OCI-LY1 (cell line): ENCODE measurements at regions not wholly inside any gene's neighbourhood (a gene's known extent, or its start where the extent isn't known, plus 50 kb on each side); places are given as distances from the start of the nearest gene placed in this dataset.

ENCODE experiments used
- H2AFZ ChIP-seq: fragments of 200-600 bp; sonication (generic), shearing (Covaris generic); 2 replicates; pipeline ENCODE4 v1.6.0; 2014; ENCODE audit warnings: antibody characterized with exemption, mild to moderate bottlenecking, low read length
- H3F3A ChIP-seq: fragments of 200-600 bp; sonication (generic), shearing (Covaris generic); 2 replicates; pipeline ENCODE4 v1.6.0; 2014; ENCODE audit warnings: mild to moderate bottlenecking, antibody characterized with exemption, low read length, moderate library complexity; ENCODE audit not compliant: insufficient read depth
- H3K27ac ChIP-seq: fragments of 200-600 bp; sonication (generic); 2 replicates; pipeline ENCODE4 v1.5.1; 2014; ENCODE audit warnings: low read length, mixed run types, mild to moderate bottlenecking, low read depth; ENCODE audit not compliant: poor library complexity, severe bottlenecking
- H3K27me3 ChIP-seq: fragments of 200-600 bp; sonication (generic); 2 replicates; pipeline ENCODE4 v1.6.0; 2014; ENCODE audit warnings: antibody characterized with exemption, mild to moderate bottlenecking, low read length, moderate library complexity; ENCODE audit not compliant: insufficient read depth
- H3K36me3 ChIP-seq: fragments of 200-600 bp; sonication (generic); 2 replicates; pipeline ENCODE4 v1.6.1; 2014; ENCODE audit warnings: mild to moderate bottlenecking, antibody characterized with exemption, low read length, moderate library complexity, mixed read lengths; ENCODE audit not compliant: insufficient read depth
- H3K4me1 ChIP-seq: fragments of 200-600 bp; sonication (generic); 2 replicates; pipeline ENCODE4 v1.5.1; 2014; ENCODE audit warnings: mild to moderate bottlenecking, low read length, moderate library complexity; ENCODE audit not compliant: insufficient read depth, severe bottlenecking
- H3K4me2 ChIP-seq: fragments of 200-600 bp; sonication (generic), shearing (Covaris generic); 2 replicates; pipeline ENCODE4 v1.6.1; 2014; ENCODE audit warnings: low read length
- H3K4me3 ChIP-seq: fragments of 200-600 bp; sonication (generic); 2 replicates; pipeline ENCODE4 v1.5.1; 2014; ENCODE audit warnings: low read length, low read depth, mild to moderate bottlenecking, mixed read lengths; ENCODE audit not compliant: poor library complexity, severe bottlenecking
- H3K79me2 ChIP-seq: fragments of 200-600 bp; shearing (Covaris generic); 2 replicates; pipeline ENCODE4 v1.6.1; 2016; ENCODE audit warnings: mixed run types, low read length, mixed read lengths; ENCODE audit not compliant: insufficient read depth
- H3K9ac ChIP-seq: fragments of 200-600 bp; sonication (generic), shearing (Covaris generic); 2 replicates; pipeline ENCODE4 v1.6.1; 2014; ENCODE audit warnings: mild to moderate bottlenecking, low read length, mixed read lengths
- H3K9me2 ChIP-seq: fragments of 200-600 bp; sonication (generic), shearing (Covaris generic); 2 replicates; pipeline ENCODE4 v1.6.1; 2014; ENCODE audit warnings: low read depth, mild to moderate bottlenecking, low read length, mixed read lengths
- H3K9me3 ChIP-seq: fragments of 200-600 bp; shearing (Covaris generic); 2 replicates; pipeline ENCODE4 v1.6.1; 2014; ENCODE audit warnings: low read length, mixed read lengths
- H4K20me1 ChIP-seq: fragments of 200-600 bp; sonication (generic), shearing (Covaris generic); 2 replicates; pipeline ENCODE4 v1.6.0; 2016; ENCODE audit warnings: mild to moderate bottlenecking, low read length; ENCODE audit not compliant: insufficient read depth
- CTCF ChIP-seq: fragments of 200-600 bp; sonication (generic), shearing (Covaris generic); IDR thresholded peaks from 2 replicates; pipeline ENCODE4 v1.5.1; 2017; ENCODE audit warnings: mild to moderate bottlenecking, antibody characterized with exemption, low read length, moderate library complexity, mixed read lengths
- EZH2 ChIP-seq: fragments of 200-600 bp; sonication (generic), shearing (Covaris generic); IDR thresholded peaks from 2 replicates; pipeline ENCODE4 v1.8.0; 2017; ENCODE audit warnings: borderline replicate concordance, mixed run types, mild to moderate bottlenecking, antibody characterized with exemption, low read length, moderate library complexity, mixed read lengths

DNA sequence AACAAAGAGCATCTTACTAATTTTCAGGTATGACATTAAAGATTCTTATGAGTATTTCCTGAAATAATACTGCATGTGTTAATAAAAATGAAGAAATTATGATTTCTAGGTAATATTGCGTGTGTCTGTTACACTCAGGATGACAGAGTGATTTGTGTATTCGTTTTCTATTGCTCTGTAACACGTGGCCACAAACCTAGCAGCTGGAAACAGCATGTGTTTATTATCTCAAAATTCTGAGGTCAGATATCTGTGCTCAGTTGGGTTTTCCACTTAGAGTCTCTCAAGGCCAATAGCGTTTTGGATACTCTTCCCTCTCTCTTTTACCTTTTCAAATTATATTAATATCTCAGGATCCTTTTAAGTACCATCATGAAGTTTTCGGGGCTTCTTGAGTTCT, 667.9 kb upstream of the CDH7 start:
- TF ChIP-seq CTCF, result no peak
- no peaks in the 10 kb centered on the region for H3F3A ChIP-seq
- H3K9me3 ChIP-seq, result no peaks in the 10 kb centered on the region
- no peaks in the 10 kb centered on the region for H3K79me2 ChIP-seq
- H3K36me3 ChIP-seq, result no peaks in the 10 kb centered on the region
- H2AFZ ChIP-seq, result no peak overlapping the region
- no peak overlapping the region for H3K4me3 ChIP-seq
- no peak overlapping the region for H3K9ac ChIP-seq
- H3K9me2 ChIP-seq, result no peaks in the 10 kb centered on the region
- no peak overlapping the region for H3K27ac ChIP-seq
- no peaks in the 10 kb centered on the region for H3K4me1 ChIP-seq
- H3K4me2 ChIP-seq, result no peak overlapping the region
- H3K27me3 ChIP-seq, result no peaks in the 10 kb centered on the region
- H4K20me1 ChIP-seq, result no peaks in the 10 kb centered on the region

DNA sequence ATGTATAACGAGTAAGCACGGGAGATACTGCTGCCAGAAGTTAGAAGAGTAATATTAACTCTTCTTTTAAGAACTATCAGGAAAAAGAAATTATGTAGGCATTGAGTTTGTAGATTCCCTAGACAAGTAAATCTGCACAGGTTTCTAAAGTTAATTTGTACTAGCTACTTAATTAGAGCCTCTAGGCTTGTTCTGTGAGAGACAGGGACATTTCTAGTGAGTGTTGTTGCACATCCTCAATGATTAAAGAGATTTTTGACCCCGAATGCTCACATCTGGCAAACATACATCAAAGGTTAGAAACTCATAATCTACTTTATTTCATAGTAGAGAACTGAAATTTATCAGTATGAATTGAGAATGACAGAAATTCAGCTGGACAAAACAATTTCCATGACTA, 669.0 kb upstream of the CDH7 start:
- H3K36me3 ChIP-seq, result no peaks in the 10 kb centered on the region
- no peak overlapping the region for H3K27ac ChIP-seq
- H3K27me3 ChIP-seq, result no peaks in the 10 kb centered on the region
- H3K4me1 ChIP-seq, result no peaks in the 10 kb centered on the region
- H3K9ac ChIP-seq, result no peak overlapping the region
- no peak overlapping the region for H3K4me2 ChIP-seq
- H3F3A ChIP-seq, result no peaks in the 10 kb centered on the region
- H3K9me2 ChIP-seq, result no peaks in the 10 kb centered on the region
- no peaks in the 10 kb centered on the region for H3K9me3 ChIP-seq
- H4K20me1 ChIP-seq, result no peaks in the 10 kb centered on the region
- no peak overlapping the region for H3K4me3 ChIP-seq
- H2AFZ ChIP-seq, result no peak overlapping the region
- H3K79me2 ChIP-seq, result no peaks in the 10 kb centered on the region
- TF ChIP-seq EZH2 (no peak), CTCF (no peak)

DNA sequence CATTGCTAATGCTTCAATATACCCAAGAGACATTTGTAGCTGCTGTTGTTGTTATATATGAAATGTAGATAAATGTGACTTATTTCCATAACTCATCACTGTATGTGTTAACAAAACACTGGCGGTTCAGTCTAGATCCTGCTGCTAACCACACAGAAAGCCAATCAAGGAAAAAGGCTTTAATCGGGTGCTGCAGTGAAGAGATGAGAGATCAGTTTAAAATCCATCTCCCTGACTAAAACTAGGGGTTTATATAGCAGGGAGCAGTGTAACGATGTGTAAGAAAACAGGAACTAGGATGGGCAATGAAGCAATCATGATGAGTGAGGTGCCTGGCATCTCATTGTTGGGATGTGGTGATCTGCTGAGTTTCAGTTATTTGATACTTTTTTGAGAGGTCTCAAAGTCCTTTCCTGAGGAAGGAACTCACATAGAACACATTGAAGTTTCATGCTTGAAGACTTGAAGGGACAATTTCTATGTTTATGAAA, 677.7 kb upstream of the CDH7 start:
- Histone ChIP-seq H3K9ac (no peak overlapping the region), H2AFZ (no peak overlapping the region), H3F3A (no peaks in the 10 kb centered on the region), H3K4me1 (no peaks in the 10 kb centered on the region), H3K4me3 (no peak overlapping the region), H3K36me3 (no peaks in the 10 kb centered on the region), H3K9me2 (no peaks in the 10 kb centered on the region), H3K27me3 (no peaks in the 10 kb centered on the region), H3K27ac (no peak overlapping the region), H3K9me3 (no peaks in the 10 kb centered on the region), H4K20me1 (no peaks in the 10 kb centered on the region), H3K79me2 (no peaks in the 10 kb centered on the region), H3K4me2 (no peak overlapping the region)
- no peak for TF ChIP-seq CTCF
- no peak for TF ChIP-seq EZH2
